Aorta (tissue), 5 donors: ENCODE measurements at regions not wholly inside any gene's neighbourhood (a gene's known extent, or its start where the extent isn't known, plus 50 kb on each side); places are given as distances from the start of the nearest gene placed in this dataset.
"Not testable (repeated sequence)": the region's sequence is repeated elsewhere in the genome, so short reads cannot be mapped to it uniquely, and the experiment has no call there.

ENCODE experiments used
- ATAC-seq: fragments of 200-7000 bp; cut with Tn5 transposase; one replicate; pipeline ENCODE4 v1.9.1; 2022; ENCODE audit warnings: moderate library complexity; ENCODE audit not compliant: low FRiP score
- DNase-seq, 2 donors: peaks; one replicate each; pipeline ENCODE4 v3.0.0-alpha.2; 2020
- H3K27ac ChIP-seq, 2 donors: one replicate each; pipeline ENCODE4 v1.5.1; 2013; ENCODE audit warnings: low read length in 2 of 2, mild to moderate bottlenecking in 2 of 2, moderate library complexity in 2 of 2, control low read depth in 1 of 2, inconsistent platforms in 1 of 2, low read depth in 1 of 2
- H3K27me3 ChIP-seq, 2 donors: one replicate each; pipeline ENCODE4 v1.6.1; 2013; ENCODE audit warnings: control low read depth in 1 of 2, low read length in 1 of 2, mild to moderate bottlenecking in 1 of 2, moderate library complexity in 1 of 2; ENCODE audit not compliant: insufficient read depth in 2 of 2, control insufficient read depth in 1 of 2
- H3K36me3 ChIP-seq, 2 donors: one replicate each; pipeline ENCODE4 v1.6.1; 2013; ENCODE audit warnings: control low read depth in 1 of 2, low read length in 1 of 2, mild to moderate bottlenecking in 1 of 2; ENCODE audit not compliant: insufficient read depth in 2 of 2, control insufficient read depth in 1 of 2
- H3K4me1 ChIP-seq, 2 donors: one replicate each; pipeline ENCODE4 v1.6.1; 2013; ENCODE audit warnings: low read length in 2 of 2, control low read depth in 1 of 2, mild to moderate bottlenecking in 1 of 2, moderate library complexity in 1 of 2; ENCODE audit not compliant: insufficient read depth in 2 of 2, control insufficient read depth in 1 of 2
- H3K4me3 ChIP-seq, 2 donors: one replicate each; pipeline ENCODE4 v1.5.1; 2013; ENCODE audit warnings: low read length in 2 of 2, control low read depth in 1 of 2, mild to moderate bottlenecking in 1 of 2
- H3K9me3 ChIP-seq: one replicate; pipeline ENCODE4 v1.6.1; 2013; ENCODE audit warnings: mild to moderate bottlenecking, low read length; ENCODE audit not compliant: control insufficient read depth
- WGBS, 2 donors: extraction: QIAGEN DNeasy Blood & Tissue Kit; methylation state at CpG; one replicate each; pipeline ENCODE4 v1.1.7; 2013; 5-methylcytosine and 5-hydroxymethylcytosine counted together
- intact Hi-C, 2 donors: fragments of 100-400 bp; cut with DNase I; formaldehyde crosslinking; loops; one replicate each; pipeline versions ENCODE4 v1.14.2 to v1.15.0; 2022
- donor health status: healthy with polysubstance abuse.
- donor health status: Bipolar disorder and iron deficiency.
- donor health status: DM: no; HTN: no; CAD: no.
- donor health status: DM: no; HTN: no; CAD: no.
- donor health status: DM: yes; HTN: yes; CAD: no.

GRCh38 chr7:69418869-69419670 is 179.2 kb upstream of the AUTS2 start:
- DNase-seq, result no peak
- intact Hi-C loops, result no loop called here
- H3K27ac ChIP-seq, result no peak overlapping the region
- no peaks in the 10 kb centered on the region for H3K27me3 ChIP-seq
- no peak overlapping the region for H3K4me3 ChIP-seq
- WGBS, 2 donors, result 10 to 16% methylated on average over 7 of the region's 7 CpGs
- no peaks in the 10 kb centered on the region for H3K36me3 ChIP-seq
- no peaks in the 10 kb centered on the region for H3K9me3 ChIP-seq
- no peaks in the 10 kb centered on the region for H3K4me1 ChIP-seq
- no peak for ATAC-seq

- WGBS, 2 donors, result 55 to 56% methylated on average over 5 of the region's 5 CpGs
- Histone ChIP-seq H3K9me3 (no peaks in the 10 kb centered on the region), H3K27me3 (no peaks in the 10 kb centered on the region), H3K36me3 (no peaks in the 10 kb centered on the region), H3K4me1 (no peaks in the 10 kb centered on the region), H3K27ac (no peak overlapping the region), H3K4me3 (no peak overlapping the region)
- ATAC-seq, result no peak
- intact Hi-C loops, result no loop called here
- no peak for DNase-seq
Measured at GRCh38 chr7:69419934-69420333, 178.3 kb upstream of the AUTS2 start.

GRCh38 chr7:69422574-69422985 is 175.7 kb upstream of the AUTS2 start:
- WGBS, 2 donors, result 1 to 3% methylated on average over 4 of the region's 4 CpGs
- Histone ChIP-seq H3K36me3 (no peaks in the 10 kb centered on the region), H3K4me3 (no peak overlapping the region), H3K9me3 (no peaks in the 10 kb centered on the region), H3K4me1 (no peaks in the 10 kb centered on the region), H3K27ac (no peak overlapping the region), H3K27me3 (no peaks in the 10 kb centered on the region)
- DNase-seq (no peak), ATAC-seq (peak; percentile 77)
- intact Hi-C loops, result no loop called here

- H3K9me3 ChIP-seq, result no peaks in the 10 kb centered on the region
- H3K4me3 ChIP-seq, result no peak overlapping the region
- no peaks in the 10 kb centered on the region for H3K27me3 ChIP-seq
- WGBS, 2 donors, result 69 to 74% methylated on average over 7 of the region's 7 CpGs
- no peaks in the 10 kb centered on the region for H3K36me3 ChIP-seq
- no peaks in the 10 kb centered on the region for H3K4me1 ChIP-seq
- DNase-seq (no peak), ATAC-seq (no peak)
- no peak overlapping the region for H3K27ac ChIP-seq
- intact Hi-C loops, result no loop called here
Measured at GRCh38 chr7:69426705-69427104, 171.6 kb upstream of the AUTS2 start.

GRCh38 chr7:69428089-69428488 is 170.2 kb upstream of the AUTS2 start:
- Histone ChIP-seq H3K9me3 (no peaks in the 10 kb centered on the region), H3K27me3 (no peaks in the 10 kb centered on the region), H3K36me3 (no peaks in the 10 kb centered on the region), H3K27ac (no peak overlapping the region), H3K4me1 (no peaks in the 10 kb centered on the region), H3K4me3 (no peak overlapping the region)
- DNase-seq (no peak), ATAC-seq (no peak)
- intact Hi-C loops, result no loop called here
- WGBS, 2 donors, result 65 to 92% methylated on average over 4 of the region's 4 CpGs

GRCh38 chr7:69429911-69430383 is 168.3 kb upstream of the AUTS2 start:
- no peak overlapping the region for H3K4me3 ChIP-seq
- H3K36me3 ChIP-seq, result no peaks in the 10 kb centered on the region
- H3K9me3 ChIP-seq, result no peaks in the 10 kb centered on the region
- no peaks in the 10 kb centered on the region for H3K4me1 ChIP-seq
- H3K27me3 ChIP-seq, result no peaks in the 10 kb centered on the region
- WGBS, 2 donors, result 1 to 3% methylated on average over 16 of the region's 16 CpGs
- intact Hi-C loops, result no loop called here
- ATAC-seq (peak; percentile 66), DNase-seq (peak; percentile 77 to 82)
- H3K27ac ChIP-seq, result no peak overlapping the region

GRCh38 chr7:69430384-69431021 is 167.8 kb upstream of the AUTS2 start:
- Histone ChIP-seq H3K4me1 (no peaks in the 10 kb centered on the region), H3K36me3 (no peaks in the 10 kb centered on the region), H3K27ac (no peak overlapping the region), H3K9me3 (no peaks in the 10 kb centered on the region), H3K27me3 (no peaks in the 10 kb centered on the region), H3K4me3 (no peak overlapping the region)
- intact Hi-C loops, result no loop called here
- ATAC-seq (no peak), DNase-seq (peak in 1 of 2 donors; percentile 57)
- WGBS, 2 donors, result 22 to 24% methylated on average over 16 of the region's 16 CpGs

GRCh38 chr7:69431626-69432025 is 166.6 kb upstream of the AUTS2 start:
- Histone ChIP-seq H3K36me3 (no peaks in the 10 kb centered on the region), H3K27ac (no peak overlapping the region), H3K4me3 (no peak overlapping the region), H3K9me3 (no peaks in the 10 kb centered on the region), H3K4me1 (no peaks in the 10 kb centered on the region), H3K27me3 (no peaks in the 10 kb centered on the region)
- ATAC-seq (no peak), DNase-seq (no peak)
- 60 to 68% methylated on average over 4 of the region's 4 CpGs for WGBS, 2 donors
- intact Hi-C loops, result no loop called here

GRCh38 chr7:69432276-69432675 is 166.0 kb upstream of the AUTS2 start:
- H3K27ac ChIP-seq, intact Hi-C loops, H3K36me3 ChIP-seq, DNase-seq, ATAC-seq, H3K4me3 ChIP-seq, H3K27me3 ChIP-seq, H3K9me3 ChIP-seq, H3K4me1 ChIP-seq: not testable (repeated sequence)
- WGBS, 2 donors, result 71 to 81% methylated on average over 5 of the region's 5 CpGs
